ENCODE measurements at regions not wholly inside any gene's neighbourhood (a gene's known extent, or its start where the extent isn't known, plus 50 kb on each side); places are given as distances from the start of the nearest gene placed in this dataset.
"Not testable (repeated sequence)": the region's sequence is repeated elsewhere in the genome, so short reads cannot be mapped to it uniquely, and the experiment has no call there.

- no peak overlapping the region for H3K4me3 ChIP-seq (ENCODE audit: low read depth, low read length)
- no peak for DNase-seq (ENCODE audit: low read depth, low spot score)
- no peak for TF ChIP-seq CTCF (IDR thresholded peaks at IDR 0.05; ENCODE audit: insufficient read depth, low read length, missing control alignments)
- ChIA-PET POLR2A (no interaction called here), CTCF (interaction anchor here (1.6 kb wide), 1 partner anchor 155 kb away, joined by 6 read pairs; no protein-coding TSS in a partner anchor)
Measured at GRCh38 chr4:37757761-37758160, 68.7 kb upstream of the PGM2 start.

- no peak for DNase-seq (ENCODE audit: low read depth, low spot score)
- TF ChIP-seq CTCF (IDR thresholded peaks at IDR 0.05; ENCODE audit: insufficient read depth, low read length, missing control alignments): no peak
- H3K4me3 ChIP-seq (ENCODE audit: low read depth, low read length): no peak overlapping the region
- ChIA-PET CTCF (interaction anchor here (1.6 kb wide), 1 partner anchor 154 kb away, joined by 6 read pairs; no protein-coding TSS in a partner anchor), POLR2A (no interaction called here)
Measured at GRCh38 chr4:37757121-37757520, 69.4 kb upstream of the PGM2 start.

GRCh38 chr4:37754410-37755185 is 68.4 kb upstream of the RELL1 start:
- DNase-seq (ENCODE audit: low read depth, low spot score): no peak
- ChIA-PET POLR2A (no interaction called here), CTCF (interaction anchor here (1.5 kb wide), 1 partner anchor 49 kb away, joined by 3 read pairs; no protein-coding TSS in a partner anchor)
- no peak for TF ChIP-seq CTCF (IDR thresholded peaks at IDR 0.05; ENCODE audit: insufficient read depth, low read length, missing control alignments)
- no peak overlapping the region for H3K4me3 ChIP-seq (ENCODE audit: low read depth, low read length)

GRCh38 chr4:37749398-37749988 is 63.3 kb upstream of the RELL1 start:
- no peak for TF ChIP-seq CTCF (IDR thresholded peaks at IDR 0.05; ENCODE audit: insufficient read depth, low read length, missing control alignments)
- CTCF ChIA-PET: interaction anchor here (1.1 to 1.3 kb wide), 2 partner anchors 52 to 145 kb away, joined by 3 to 4 read pairs; no protein-coding TSS in a partner anchor
- POLR2A ChIA-PET: no interaction called here
- H3K4me3 ChIP-seq (ENCODE audit: low read depth, low read length): no peak overlapping the region
- DNase-seq (ENCODE audit: low read depth, low spot score): no peak

GRCh38 chr4:37748485-37748884 is 62.3 kb upstream of the RELL1 start:
- no peak overlapping the region for H3K4me3 ChIP-seq (ENCODE audit: low read depth, low read length)
- DNase-seq (ENCODE audit: low read depth, low spot score): no peak
- ChIA-PET CTCF (interaction anchor here (1.3 kb wide), 1 partner anchor 53 kb away, joined by 4 read pairs; no protein-coding TSS in a partner anchor), POLR2A (no interaction called here)
- no peak for TF ChIP-seq CTCF (IDR thresholded peaks at IDR 0.05; ENCODE audit: insufficient read depth, low read length, missing control alignments)

- no peak for TF ChIP-seq CTCF (IDR thresholded peaks at IDR 0.05; ENCODE audit: insufficient read depth, low read length, missing control alignments)
- H3K4me3 ChIP-seq (ENCODE audit: low read depth, low read length): no peak overlapping the region
- ChIA-PET CTCF (interaction anchor here (1.3 kb wide), 1 partner anchor 54 kb away, joined by 4 read pairs; no protein-coding TSS in a partner anchor), POLR2A (no interaction called here)
- no peak for DNase-seq (ENCODE audit: low read depth, low spot score)
Measured at GRCh38 chr4:37747772-37748330, 61.7 kb upstream of the RELL1 start.

GRCh38 chr4:37746852-37747251 is 60.7 kb upstream of the RELL1 start:
- CTCF ChIA-PET; POLR2A ChIA-PET; DNase-seq (ENCODE audit: low read depth, low spot score); H3K4me3 ChIP-seq (ENCODE audit: low read depth, low read length): not testable (repeated sequence)
